ENCODE measurements at regions not wholly inside any gene's neighbourhood (a gene's known extent, or its start where the extent isn't known, plus 50 kb on each side); places are given as distances from the start of the nearest gene placed in this dataset.

- H3K9me3 ChIP-seq = no peaks in the 10 kb centered on the region
- intact Hi-C loops (cut with DNase I) = no loop called here
- no peaks in the 10 kb centered on the region for H3K36me3 ChIP-seq
- WGBS, 3 donors = 22 to 56% (median 33%) methylated on average over 2 of the region's 2 CpGs
- H3K4me3 ChIP-seq = no peak overlapping the region
- no peak for TF ChIP-seq EP300 (IDR thresholded peaks at IDR 0.05)
- TF ChIP-seq CTCF (IDR thresholded peaks at IDR 0.05) = no peak
- TF ChIP-seq POLR2A (IDR thresholded peaks at IDR 0.05) = no peak
- H3K4me1 ChIP-seq (ENCODE audit: insufficient read depth) = no peaks in the 10 kb centered on the region
- H3K27ac ChIP-seq = no peak overlapping the region
- no peak for DNase-seq
- no peaks in the 10 kb centered on the region for H3K27me3 ChIP-seq
Measured at GRCh38 chr4:62670514-62670913, 1470.4 kb downstream of the ADGRL3 start.

- TF ChIP-seq EP300 (IDR thresholded peaks at IDR 0.05) (no peak), POLR2A (IDR thresholded peaks at IDR 0.05) (no peak), CTCF (IDR thresholded peaks at IDR 0.05) (no peak)
- no peak for DNase-seq
- H3K4me1 ChIP-seq (ENCODE audit: insufficient read depth) = no peaks in the 10 kb centered on the region
- intact Hi-C loops (cut with DNase I) = no loop called here
- no peaks in the 10 kb centered on the region for H3K9me3 ChIP-seq
- no peak overlapping the region for H3K27ac ChIP-seq
- H3K4me3 ChIP-seq = no peak overlapping the region
- no peaks in the 10 kb centered on the region for H3K36me3 ChIP-seq
- no peaks in the 10 kb centered on the region for H3K27me3 ChIP-seq
- 81 to 88% (median 86%) methylated on average over 4 of the region's 4 CpGs for WGBS, 3 donors
Measured at GRCh38 chr4:62661821-62662220, 1461.7 kb downstream of the ADGRL3 start.

- DNase-seq = no peak
- Histone ChIP-seq H3K4me3 (no peak overlapping the region), H3K36me3 (no peaks in the 10 kb centered on the region), H3K4me1 (ENCODE audit: insufficient read depth) (no peaks in the 10 kb centered on the region), H3K9me3 (no peaks in the 10 kb centered on the region), H3K27me3 (no peaks in the 10 kb centered on the region), H3K27ac (no peak overlapping the region)
- WGBS, 3 donors = 68 to 85% (median 82%) methylated on average over 1 of the region's 1 CpG
- no peak for TF ChIP-seq POLR2A (IDR thresholded peaks at IDR 0.05)
- TF ChIP-seq EP300 (IDR thresholded peaks at IDR 0.05) = no peak
- no peak for TF ChIP-seq CTCF (IDR thresholded peaks at IDR 0.05)
- intact Hi-C loops (cut with DNase I) = no loop called here
Measured at GRCh38 chr4:62656006-62656405, 1455.9 kb downstream of the ADGRL3 start.

- H3K4me1 ChIP-seq (ENCODE audit: insufficient read depth) = no peaks in the 10 kb centered on the region
- 36 to 40% (median 38%) methylated on average over 3 of the region's 3 CpGs for WGBS, 3 donors
- no peaks in the 10 kb centered on the region for H3K9me3 ChIP-seq
- no peak overlapping the region for H3K4me3 ChIP-seq
- no peak for DNase-seq
- H3K27me3 ChIP-seq = no peaks in the 10 kb centered on the region
- intact Hi-C loops (cut with DNase I) = no loop called here
- no peaks in the 10 kb centered on the region for H3K36me3 ChIP-seq
- no peak for TF ChIP-seq POLR2A (IDR thresholded peaks at IDR 0.05)
- TF ChIP-seq EP300 (IDR thresholded peaks at IDR 0.05) = no peak
- TF ChIP-seq CTCF (IDR thresholded peaks at IDR 0.05) = no peak
- no peak overlapping the region for H3K27ac ChIP-seq
Measured at GRCh38 chr4:62644372-62644771, 1444.2 kb downstream of the ADGRL3 start.

GRCh38 chr4:62640296-62640695, 1440.2 kb downstream of the ADGRL3 start:
- WGBS, 3 donors = 27 to 30% (median 27%) methylated on average over 2 of the region's 2 CpGs
- DNase-seq = no peak
- no peak overlapping the region for H3K4me3 ChIP-seq
- no peaks in the 10 kb centered on the region for H3K4me1 ChIP-seq (ENCODE audit: insufficient read depth)
- TF ChIP-seq EP300 (IDR thresholded peaks at IDR 0.05) (no peak), POLR2A (IDR thresholded peaks at IDR 0.05) (no peak), CTCF (IDR thresholded peaks at IDR 0.05) (no peak)
- no peak overlapping the region for H3K27ac ChIP-seq
- no peaks in the 10 kb centered on the region for H3K9me3 ChIP-seq
- intact Hi-C loops (cut with DNase I) = no loop called here
- H3K36me3 ChIP-seq = no peaks in the 10 kb centered on the region
- H3K27me3 ChIP-seq = no peaks in the 10 kb centered on the region

Measured in ovary (tissue), 7 donors.